OCI-LY7 (cell line): ENCODE measurements at regions not wholly inside any gene's neighbourhood (a gene's known extent, or its start where the extent isn't known, plus 50 kb on each side); places are given as distances from the start of the nearest gene placed in this dataset.

Source experiments
- BruUV-seq: library from RNA; stranded (reverse); fragments of 400-500 nt; replicated peaks from 2 replicates; lab custom pipeline; 2021; lab: Mats Ljungman, UMichigan
- CTCF ChIA-PET: fragments of 300-600 bp; sonication (Branson Sonifier 250); formaldehyde crosslinking; loops from one replicate; lab custom pipeline; 2022; ENCODE audit warnings: antibody characterized with exemption; ENCODE audit not compliant: unreplicated experiment; lab: Charles Lee
- POLR2A ChIA-PET: fragments of 300-600 bp; sonication (Branson Sonifier 250); formaldehyde crosslinking; loops from one replicate; lab custom pipeline; 2022; ENCODE audit warnings: antibody characterized with exemption; lab: Charles Lee
- DNase-seq: peaks from one replicate; pipeline ENCODE4 v3.0.0-alpha.2; 2015; ENCODE audit warnings: low spot score
- H2AFZ ChIP-seq: fragments of 200-600 bp; sonication (generic), shearing (Covaris generic); 2 replicates; pipeline ENCODE4 v1.6.1; 2014; ENCODE audit warnings: mild to moderate bottlenecking, antibody characterized with exemption, low read length, moderate library complexity
- H3K27ac ChIP-seq: fragments of 200-600 bp; sonication (generic); 2 replicates; pipeline ENCODE4 v1.5.1; 2014; ENCODE audit warnings: mixed run types, low read depth, mild to moderate bottlenecking, moderate library complexity, low read length, inconsistent platforms; ENCODE audit not compliant: poor library complexity, severe bottlenecking
- H3K36me3 ChIP-seq: fragments of 200-600 bp; sonication (generic); 2 replicates; pipeline ENCODE4 v1.6.1; 2014; ENCODE audit warnings: mild to moderate bottlenecking, antibody characterized with exemption, low read length, moderate library complexity, mixed read lengths; ENCODE audit not compliant: insufficient read depth
- H3K4me1 ChIP-seq: fragments of 200-600 bp; sonication (generic); 2 replicates; pipeline ENCODE4 v1.5.1; 2014; ENCODE audit warnings: mild to moderate bottlenecking, low read length; ENCODE audit not compliant: insufficient read depth, poor library complexity, severe bottlenecking
- H3K4me2 ChIP-seq: fragments of 200-600 bp; sonication (generic); 2 replicates; pipeline ENCODE4 v1.6.1; 2014; ENCODE audit warnings: mild to moderate bottlenecking, low read length
- H3K4me3 ChIP-seq: fragments of 200-600 bp; sonication (generic); 2 replicates; pipeline ENCODE4 v1.5.1; 2014; ENCODE audit warnings: mild to moderate bottlenecking, low read depth, low read length; ENCODE audit not compliant: poor library complexity, severe bottlenecking
- H3K79me2 ChIP-seq: fragments of 200-600 bp; sonication (generic); 2 replicates; pipeline ENCODE4 v1.6.1; 2016; ENCODE audit warnings: low read depth, mild to moderate bottlenecking, low read length, moderate library complexity, mixed read lengths; ENCODE audit not compliant: insufficient read depth
- H3K9me2 ChIP-seq: fragments of 200-600 bp; sonication (generic); 2 replicates; pipeline ENCODE4 v1.6.1; 2016; ENCODE audit warnings: mild to moderate bottlenecking, low read length, mixed read lengths; ENCODE audit not compliant: insufficient read depth
- H3K9me3 ChIP-seq: fragments of 200-600 bp; sonication (generic); 2 replicates; pipeline ENCODE4 v1.6.1; 2014; ENCODE audit warnings: mild to moderate bottlenecking, mixed run types, low read length, mixed read lengths
- H4K20me1 ChIP-seq: fragments of 200-600 bp; sonication (generic); 2 replicates; pipeline ENCODE4 v1.6.1; 2014; ENCODE audit warnings: mild to moderate bottlenecking, antibody characterized with exemption, low read length, moderate library complexity, mixed read lengths; ENCODE audit not compliant: insufficient read depth
- CTCF ChIP-seq: fragments of 200-600 bp; sonication (generic); conservative IDR thresholded peaks from 2 replicates; pipeline ENCODE4 v1.5.1; 2014; ENCODE audit warnings: mild to moderate bottlenecking, antibody characterized with exemption, low read length, moderate library complexity, mixed read lengths
- EZH2phosphoT487 ChIP-seq: fragments of 200-600 bp; sonication (generic); IDR thresholded peaks from 2 replicates; pipeline ENCODE4 v1.6.1; 2018; ENCODE audit warnings: low read depth, borderline replicate concordance, mild to moderate bottlenecking, mixed run types, antibody characterized with exemption, low read length, moderate library complexity, mixed read lengths
- intact Hi-C: fragments of 100-400 bp; cut with micrococcal nuclease; formaldehyde crosslinking; loops from one replicate; pipeline ENCODE4 v1.10.0; 2022; ENCODE audit not compliant: unreplicated experiment

GRCh38 chr12:95603351-95604145, 52.3 kb upstream of the USP44 start:
- Histone ChIP-seq H3K79me2 (no peaks in the 10 kb centered on the region), H3K4me3 (no peak overlapping the region), H3K36me3 (no peaks in the 10 kb centered on the region), H3K9me2 (no peaks in the 10 kb centered on the region), H3K4me2 (no peak overlapping the region), H2AFZ (no peak overlapping the region), H4K20me1 (no peaks in the 10 kb centered on the region), H3K9me3 (no peaks in the 10 kb centered on the region), H3K27ac (no peak overlapping the region), H3K4me1 (no peaks in the 10 kb centered on the region)
- no TSS peak for BruUV-seq
- DNase-seq: no peak
- POLR2A ChIA-PET: interaction anchor here (0.6 to 1.1 kb wide), 2 partner anchors 9 to 11 kb away, joined by 3 to 6 read pairs; no protein-coding TSS in a partner anchor
- CTCF ChIA-PET: no interaction called here
- no peak for TF ChIP-seq CTCF
- TF ChIP-seq EZH2phosphoT487: no peak
- intact Hi-C loops: no loop called here

DNA sequence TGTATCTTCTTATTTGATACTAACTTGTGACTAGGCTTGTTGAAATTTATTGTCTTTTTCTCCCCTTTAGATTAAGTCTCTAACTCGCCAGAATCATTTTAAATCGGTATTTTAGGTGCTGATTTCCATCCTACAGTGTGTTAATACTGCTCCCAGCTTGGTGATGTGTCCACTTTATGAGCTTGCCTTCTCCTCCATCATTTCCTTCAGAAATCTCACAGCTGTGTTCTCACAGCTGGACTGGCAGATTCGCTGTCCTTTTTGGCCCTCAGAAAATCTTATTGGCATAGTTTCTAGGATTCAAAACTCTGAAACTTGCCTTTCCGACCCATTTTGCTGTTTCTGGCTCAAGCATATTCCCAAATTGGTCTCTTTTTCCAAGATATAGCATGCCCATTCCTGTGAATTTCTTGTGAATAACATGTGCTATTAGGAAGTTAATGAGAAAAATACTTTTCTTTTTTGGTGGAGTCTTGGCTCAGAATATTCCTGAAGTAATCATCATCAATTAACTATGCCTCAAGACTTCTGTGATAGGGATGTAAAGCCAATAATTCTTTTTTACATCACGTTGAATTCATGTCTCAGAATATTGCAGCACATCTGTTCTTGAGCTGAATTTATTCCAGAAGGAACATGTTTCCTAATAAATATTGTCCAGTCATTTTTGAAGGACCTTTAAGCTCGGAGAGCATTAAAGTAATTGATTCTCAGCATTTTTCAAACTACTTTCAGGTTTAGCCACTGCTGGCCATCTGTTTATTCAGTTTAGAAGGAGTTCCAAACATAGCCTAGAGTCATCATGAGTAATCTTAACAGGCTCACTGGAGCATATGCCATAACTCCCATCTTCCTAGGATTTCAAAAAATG, 50.0 kb upstream of the USP44 start:
- POLR2A ChIA-PET: no interaction called here
- BruUV-seq: no TSS peak
- no peak for TF ChIP-seq EZH2phosphoT487
- no peak for TF ChIP-seq CTCF
- Histone ChIP-seq H3K9me3 (no peaks in the 10 kb centered on the region), H4K20me1 (no peaks in the 10 kb centered on the region), H2AFZ (no peak overlapping the region), H3K4me2 (no peak overlapping the region), H3K79me2 (no peaks in the 10 kb centered on the region), H3K4me3 (no peak overlapping the region), H3K9me2 (no peaks in the 10 kb centered on the region), H3K27ac (no peak overlapping the region), H3K36me3 (no peaks in the 10 kb centered on the region), H3K4me1 (no peaks in the 10 kb centered on the region)
- DNase-seq: no peak
- CTCF ChIA-PET: no interaction called here
- intact Hi-C loops: no loop called here
